ENCODE measurements at regions not wholly inside any gene's neighbourhood (a gene's known extent, or its start where the extent isn't known, plus 50 kb on each side); places are given as distances from the start of the nearest gene placed in this dataset.

DNA sequence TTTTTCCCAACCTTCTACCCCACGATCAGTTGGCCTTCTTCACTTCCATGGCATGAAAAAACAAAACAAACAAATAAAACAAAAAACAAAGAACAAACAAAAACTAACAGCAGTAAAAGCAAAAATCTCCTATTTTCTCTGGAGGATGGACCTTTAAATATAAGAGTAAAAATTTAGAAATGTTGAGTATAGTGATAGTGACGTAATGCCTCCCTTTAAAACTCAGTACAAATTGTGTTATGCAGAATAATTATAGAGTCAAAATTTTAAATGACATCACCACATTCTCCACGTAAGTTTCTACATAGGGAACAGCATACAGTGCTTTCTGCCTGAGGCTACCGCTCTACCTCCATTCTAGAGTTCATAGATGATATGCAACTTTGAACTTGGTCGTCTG lies 2156.4 kb downstream of the PCDH7 start:
- H3K79me2 ChIP-seq (ENCODE audit: insufficient read depth, low read length): no peaks in the 10 kb centered on the region
- H3K4me2 ChIP-seq (ENCODE audit: low read length): no peak overlapping the region
- no peak for TF ChIP-seq POLR2A (IDR thresholded peaks at IDR 0.05; ENCODE audit: borderline replicate concordance, extremely low read depth, insufficient read depth, insufficient read length)
- no peak for TF ChIP-seq TCF7L2 (IDR thresholded peaks at IDR 0.05; ENCODE audit: borderline replicate concordance, extremely low read depth, insufficient read depth, insufficient read length)
- TF ChIP-seq FOSL1 (IDR thresholded peaks at IDR 0.05; ENCODE audit: low read depth): no peak
- H3K36me3 ChIP-seq (ENCODE audit: control insufficient read depth in 1 of 2, insufficient read depth in 2 of 2, low read length in 2 of 2): no peaks in the 10 kb centered on the region
- ATAC-seq (no peak), DNase-seq (ENCODE audit: low read depth, low spot score) (no peak)
- no peak overlapping the region for H3K9ac ChIP-seq (ENCODE audit: low read length)
- CTCF ChIA-PET: no interaction called here
- no peak overlapping the region for H3K4me3 ChIP-seq (replicated peaks in 1 of 2; ENCODE audit: low read depth in 1 of 2, low read length in 2 of 2)
- POLR2A ChIA-PET: no interaction called here
- H3K4me1 ChIP-seq (ENCODE audit: control insufficient read depth in 1 of 2, insufficient read depth in 2 of 2, low read length in 2 of 2): no peaks in the 10 kb centered on the region
- BruUV-seq (replicated peaks): no TSS peak
- H3K27me3 ChIP-seq (ENCODE audit: insufficient read depth, low read length): no peaks in the 10 kb centered on the region
- RAD21 ChIA-PET (ENCODE audit: low non-redundant PET in 1 of 2, low total read pairs in 2 of 2, uncharacterized antibody in 2 of 2, unreplicated experiment in 2 of 2): no interaction called here
- H2AFZ ChIP-seq (ENCODE audit: low read depth, low read length, poor library complexity, severe bottlenecking): no peak overlapping the region
- no peaks in the 10 kb centered on the region for H3K9me3 ChIP-seq (ENCODE audit: control insufficient read depth in 1 of 2, insufficient read depth in 1 of 2, low read depth in 1 of 2, low read length in 2 of 2)
- intact Hi-C loops (cut with micrococcal nuclease): no loop called here
- no peaks in the 10 kb centered on the region for H4K20me1 ChIP-seq (ENCODE audit: insufficient read depth)
- no peaks in the 10 kb centered on the region for H3K9me2 ChIP-seq (ENCODE audit: insufficient read depth)
- H3K27ac ChIP-seq (ENCODE audit: low read depth, low read length): no peak overlapping the region

DNA sequence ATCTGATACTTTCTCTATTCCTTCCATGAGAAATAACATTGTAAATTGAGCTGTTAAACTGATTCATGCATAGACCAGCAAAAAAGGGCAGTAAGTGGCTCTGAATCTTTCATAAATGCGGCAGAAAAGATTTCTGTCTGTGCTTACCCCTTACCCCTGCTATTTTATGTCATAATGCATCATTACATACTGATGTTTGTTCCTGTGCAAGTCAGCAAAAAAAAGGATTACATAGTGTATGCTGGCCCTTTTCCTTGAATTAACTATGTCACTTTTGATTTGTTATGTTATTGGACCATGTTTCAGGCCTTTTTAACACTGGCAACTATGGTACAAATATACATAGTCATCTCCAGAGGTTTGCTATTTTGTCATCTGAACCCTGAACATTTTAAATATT lies 2159.7 kb downstream of the PCDH7 start:
- Histone ChIP-seq H3K9ac (ENCODE audit: low read length) (no peak overlapping the region), H3K27me3 (ENCODE audit: insufficient read depth, low read length) (no peaks in the 10 kb centered on the region), H3K4me1 (ENCODE audit: control insufficient read depth in 1 of 2, insufficient read depth in 2 of 2, low read length in 2 of 2) (no peaks in the 10 kb centered on the region), H2AFZ (ENCODE audit: low read depth, low read length, poor library complexity, severe bottlenecking) (no peak overlapping the region), H3K4me3 (replicated peaks in 1 of 2; ENCODE audit: low read depth in 1 of 2, low read length in 2 of 2) (no peak overlapping the region), H3K4me2 (ENCODE audit: low read length) (no peak overlapping the region), H3K79me2 (ENCODE audit: insufficient read depth, low read length) (no peaks in the 10 kb centered on the region), H3K9me2 (ENCODE audit: insufficient read depth) (no peaks in the 10 kb centered on the region), H3K9me3 (ENCODE audit: control insufficient read depth in 1 of 2, insufficient read depth in 1 of 2, low read depth in 1 of 2, low read length in 2 of 2) (no peaks in the 10 kb centered on the region), H3K36me3 (ENCODE audit: control insufficient read depth in 1 of 2, insufficient read depth in 2 of 2, low read length in 2 of 2) (no peaks in the 10 kb centered on the region), H3K27ac (ENCODE audit: low read depth, low read length) (no peak overlapping the region), H4K20me1 (ENCODE audit: insufficient read depth) (no peaks in the 10 kb centered on the region)
- DNase-seq (ENCODE audit: low read depth, low spot score) (no peak), ATAC-seq (no peak)
- BruUV-seq (replicated peaks): no TSS peak
- ChIA-PET RAD21 (ENCODE audit: low non-redundant PET in 1 of 2, low total read pairs in 2 of 2, uncharacterized antibody in 2 of 2, unreplicated experiment in 2 of 2) (no interaction called here), CTCF (no interaction called here), POLR2A (no interaction called here)
- intact Hi-C loops (cut with micrococcal nuclease): no loop called here
- TF ChIP-seq JUND (IDR thresholded peaks at IDR 0.05): no peak
- TF ChIP-seq ELF1 (IDR thresholded peaks at IDR 0.05; ENCODE audit: borderline replicate concordance, low read depth): no peak
- no peak for TF ChIP-seq YY1 (IDR thresholded peaks at IDR 0.05; ENCODE audit: extremely low read depth, insufficient replicate concordance, low read depth, low read length)
- TF ChIP-seq ZFX (IDR thresholded peaks at IDR 0.05): no peak
- TF ChIP-seq, protein P1, sequence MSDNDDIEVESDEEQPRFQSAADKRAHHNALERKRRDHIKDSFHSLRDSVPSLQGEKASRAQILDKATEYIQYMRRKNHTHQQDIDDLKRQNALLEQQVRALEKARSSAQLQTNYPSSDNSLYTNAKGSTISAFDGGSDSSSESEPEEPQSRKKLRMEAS (IDR thresholded peaks at IDR 0.05): no peak
- TF ChIP-seq, protein P2, sequence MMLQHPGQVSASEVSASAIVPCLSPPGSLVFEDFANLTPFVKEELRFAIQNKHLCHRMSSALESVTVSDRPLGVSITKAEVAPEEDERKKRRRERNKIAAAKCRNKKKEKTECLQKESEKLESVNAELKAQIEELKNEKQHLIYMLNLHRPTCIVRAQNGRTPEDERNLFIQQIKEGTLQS (IDR thresholded peaks at IDR 0.05): no peak
- TF ChIP-seq SP1 (IDR thresholded peaks at IDR 0.05; ENCODE audit: low read depth): no peak
- TF ChIP-seq TCF7L2 (IDR thresholded peaks at IDR 0.05; ENCODE audit: borderline replicate concordance, extremely low read depth, insufficient read depth, insufficient read length): no peak
- no peak for TF ChIP-seq EZH2phosphoT487 (IDR thresholded peaks at IDR 0.05; ENCODE audit: borderline replicate concordance)
- no peak for TF ChIP-seq SRF (IDR thresholded peaks at IDR 0.05; ENCODE audit: low read depth)
- TF ChIP-seq, protein P3, sequence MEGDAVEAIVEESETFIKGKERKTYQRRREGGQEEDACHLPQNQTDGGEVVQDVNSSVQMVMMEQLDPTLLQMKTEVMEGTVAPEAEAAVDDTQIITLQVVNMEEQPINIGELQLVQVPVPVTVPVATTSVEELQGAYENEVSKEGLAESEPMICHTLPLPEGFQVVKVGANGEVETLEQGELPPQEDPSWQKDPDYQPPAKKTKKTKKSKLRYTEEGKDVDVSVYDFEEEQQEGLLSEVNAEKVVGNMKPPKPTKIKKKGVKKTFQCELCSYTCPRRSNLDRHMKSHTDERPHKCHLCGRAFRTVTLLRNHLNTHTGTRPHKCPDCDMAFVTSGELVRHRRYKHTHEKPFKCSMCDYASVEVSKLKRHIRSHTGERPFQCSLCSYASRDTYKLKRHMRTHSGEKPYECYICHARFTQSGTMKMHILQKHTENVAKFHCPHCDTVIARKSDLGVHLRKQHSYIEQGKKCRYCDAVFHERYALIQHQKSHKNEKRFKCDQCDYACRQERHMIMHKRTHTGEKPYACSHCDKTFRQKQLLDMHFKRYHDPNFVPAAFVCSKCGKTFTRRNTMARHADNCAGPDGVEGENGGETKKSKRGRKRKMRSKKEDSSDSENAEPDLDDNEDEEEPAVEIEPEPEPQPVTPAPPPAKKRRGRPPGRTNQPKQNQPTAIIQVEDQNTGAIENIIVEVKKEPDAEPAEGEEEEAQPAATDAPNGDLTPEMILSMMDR (IDR thresholded peaks at IDR 0.05 in 2 of 3, conservative IDR thresholded peaks at IDR 0.05 in 1 of 3; ENCODE audit: borderline replicate concordance in 1 of 3, insufficient read depth in 1 of 3, low read depth in 2 of 3, low read length in 2 of 3): no peak
- no peak for TF ChIP-seq ZNF274 (IDR thresholded peaks at IDR 0.05; ENCODE audit: low read depth, low read length)
- TF ChIP-seq, protein P4, sequence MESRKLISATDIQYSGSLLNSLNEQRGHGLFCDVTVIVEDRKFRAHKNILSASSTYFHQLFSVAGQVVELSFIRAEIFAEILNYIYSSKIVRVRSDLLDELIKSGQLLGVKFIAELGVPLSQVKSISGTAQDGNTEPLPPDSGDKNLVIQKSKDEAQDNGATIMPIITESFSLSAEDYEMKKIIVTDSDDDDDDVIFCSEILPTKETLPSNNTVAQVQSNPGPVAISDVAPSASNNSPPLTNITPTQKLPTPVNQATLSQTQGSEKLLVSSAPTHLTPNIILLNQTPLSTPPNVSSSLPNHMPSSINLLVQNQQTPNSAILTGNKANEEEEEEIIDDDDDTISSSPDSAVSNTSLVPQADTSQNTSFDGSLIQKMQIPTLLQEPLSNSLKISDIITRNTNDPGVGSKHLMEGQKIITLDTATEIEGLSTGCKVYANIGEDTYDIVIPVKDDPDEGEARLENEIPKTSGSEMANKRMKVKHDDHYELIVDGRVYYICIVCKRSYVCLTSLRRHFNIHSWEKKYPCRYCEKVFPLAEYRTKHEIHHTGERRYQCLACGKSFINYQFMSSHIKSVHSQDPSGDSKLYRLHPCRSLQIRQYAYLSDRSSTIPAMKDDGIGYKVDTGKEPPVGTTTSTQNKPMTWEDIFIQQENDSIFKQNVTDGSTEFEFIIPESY (IDR thresholded peaks at IDR 0.05; ENCODE audit: extremely low read depth, insufficient replicate concordance, low read length): no peak
- no peak for TF ChIP-seq EGR1 (IDR thresholded peaks at IDR 0.05; ENCODE audit: low read depth)

Measured in HCT116 (cell line).